Tibial nerve (tissue), 4 donors: ENCODE measurements at regions not wholly inside any gene's neighbourhood (a gene's known extent, or its start where the extent isn't known, plus 50 kb on each side); places are given as distances from the start of the nearest gene placed in this dataset.
"Not testable (repeated sequence)": the region's sequence is repeated elsewhere in the genome, so short reads cannot be mapped to it uniquely, and the experiment has no call there.

Experiments
- CTCF ChIP-seq, 5 experiments: fragments of 200-600 bp in 3 of 5; fragments of 450-650 bp in 2 of 5; sonication (generic) in 3 of 5; IDR thresholded peaks; one replicate each; pipeline ENCODE4 v1.5.1; 2016 to 2019; ENCODE audit warnings: antibody characterized with exemption in 5 of 5, mild to moderate bottlenecking in 3 of 5, moderate library complexity in 2 of 5
- EP300 ChIP-seq, 2 donors: sonication (generic); formaldehyde crosslinking; IDR thresholded peaks; one replicate each; pipeline ENCODE4 v1.6.1; 2017; ENCODE audit warnings: antibody characterized with exemption in 2 of 2, mild to moderate bottlenecking in 1 of 2
- POLR2A ChIP-seq, 2 donors: fragments of 450-650 bp; IDR thresholded peaks; one replicate each; pipeline ENCODE4 v1.6.1; 2017; ENCODE audit warnings: antibody characterized with exemption in 2 of 2, mild to moderate bottlenecking in 2 of 2, moderate library complexity in 2 of 2

- TF ChIP-seq CTCF, POLR2A, EP300 (IDR thresholded peaks at IDR 0.05): not testable (repeated sequence)
Measured at GRCh38 chr14:105723271-105723670, 196.9 kb downstream of the TMEM121 start.
